GM12865 (cell line): ENCODE measurements at regions not wholly inside any gene's neighbourhood (a gene's known extent, or its start where the extent isn't known, plus 50 kb on each side); places are given as distances from the start of the nearest gene placed in this dataset.
"Not testable (repeated sequence)": the region's sequence is repeated elsewhere in the genome, so short reads cannot be mapped to it uniquely, and the experiment has no call there.

Experiments used
- DNase-seq: peaks from one replicate; pipeline ENCODE4 v3.0.0; 2010; ENCODE audit warnings: low read depth
- H3K4me3 ChIP-seq: 2 replicates; pipeline ENCODE4 v1.5.1; 2011; ENCODE audit warnings: mild to moderate bottlenecking, low read depth, low read length, control low read depth
- CTCF ChIP-seq: IDR thresholded peaks from 2 replicates; pipeline ENCODE4 v1.5.1; 2011; ENCODE audit warnings: low read length, control low read depth, low read depth, inconsistent platforms; ENCODE audit not compliant: insufficient read depth; ENCODE audit errors: missing control alignments

- no peak for TF ChIP-seq CTCF
Measured at GRCh38 chr6:150788089-150788488, 77.4 kb upstream of the MTHFD1L start.

GRCh38 chr6:150789906-150790305, 75.6 kb upstream of the MTHFD1L start:
- DNase-seq, H3K4me3 ChIP-seq: not testable (repeated sequence)

More at GRCh38 chr6:150788089-150788488, 77.4 kb upstream of the MTHFD1L start:
- DNase-seq, result no peak
- no peak overlapping the region for H3K4me3 ChIP-seq

GRCh38 chr6:150791717-150792116, 73.8 kb upstream of the MTHFD1L start:
- no peak for TF ChIP-seq CTCF
- no peak for DNase-seq

GRCh38 chr6:150797949-150798348, 67.6 kb upstream of the MTHFD1L start:
- no peak for DNase-seq
- no peak for TF ChIP-seq CTCF
- H3K4me3 ChIP-seq, result no peak overlapping the region

More at GRCh38 chr6:150791717-150792116, 73.8 kb upstream of the MTHFD1L start:
- no peak overlapping the region for H3K4me3 ChIP-seq

GRCh38 chr6:150799276-150799805, 66.2 kb upstream of the MTHFD1L start:
- no peak for TF ChIP-seq CTCF
- no peak overlapping the region for H3K4me3 ChIP-seq
- no peak for DNase-seq

- DNase-seq, result no peak
- no peak for TF ChIP-seq CTCF
- H3K4me3 ChIP-seq, result no peak overlapping the region
Measured at GRCh38 chr6:150800674-150801314, 64.7 kb upstream of the MTHFD1L start.

- TF ChIP-seq CTCF, result no peak
- H3K4me3 ChIP-seq, result no peak overlapping the region
- no peak for DNase-seq
Measured at GRCh38 chr6:150806790-150807189, 58.7 kb upstream of the MTHFD1L start.
